Adrenal gland (tissue), 5 donors: ENCODE measurements at regions not wholly inside any gene's neighbourhood (a gene's known extent, or its start where the extent isn't known, plus 50 kb on each side); places are given as distances from the start of the nearest gene placed in this dataset.

Experiments used
- POLR2A ChIP-seq, 2 donors: fragments of 450-650 bp; IDR thresholded peaks; one replicate each; pipeline ENCODE4 v1.6.1; 2017; ENCODE audit warnings: antibody characterized with exemption in 2 of 2, mild to moderate bottlenecking in 2 of 2, moderate library complexity in 1 of 2
- TF ChIP-seq, protein P1 (sequence below), 6 experiments: fragments of 450-650 bp in 4 of 6; fragments of 200-600 bp in 2 of 6; sonication (generic) in 1 of 6; IDR thresholded peaks; 1 replicate in 5 of 6; 2 replicates in 1 of 6; pipeline versions ENCODE4 v1.5.1 to v1.8.0; 2016 to 2021; ENCODE audit warnings: antibody characterized with exemption in 6 of 6, mild to moderate bottlenecking in 2 of 6, moderate library complexity in 1 of 6
- donor health status: DM: no; HTN: no; CAD: no.

DNA sequence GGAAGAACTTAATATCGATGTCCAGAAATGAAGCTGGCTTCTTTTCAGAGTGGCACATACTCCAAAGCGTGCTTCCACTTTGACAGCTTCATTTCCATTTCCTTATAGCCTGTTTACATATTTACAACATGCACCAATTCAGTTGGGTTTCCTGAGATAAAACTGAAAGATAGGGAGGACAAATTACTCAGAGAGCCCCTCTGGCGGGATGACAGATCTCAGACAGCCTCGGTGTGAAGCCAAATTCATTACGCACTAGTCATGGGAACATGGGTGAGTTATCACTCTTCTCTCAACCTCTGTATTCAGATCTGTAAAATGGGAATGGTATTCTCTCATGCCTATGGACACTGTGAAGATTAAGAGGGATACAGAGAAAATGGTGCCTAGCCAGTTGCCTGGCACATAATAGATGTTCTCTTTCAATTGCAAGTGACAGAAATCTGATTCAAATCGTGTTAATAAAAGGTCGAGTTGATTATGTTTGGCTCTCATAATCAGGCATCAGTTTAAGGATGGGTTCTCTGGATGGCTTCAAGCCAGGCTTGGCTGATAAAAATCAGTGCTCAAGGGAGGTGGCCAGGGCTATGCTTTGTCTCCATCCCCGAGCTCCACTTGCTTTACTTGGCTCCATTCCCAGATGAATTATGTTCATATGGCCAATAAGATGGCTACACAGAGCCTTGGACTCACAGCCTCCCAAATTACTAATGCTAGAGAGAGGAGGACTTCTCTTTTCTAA is 132.2 kb upstream of the C1QTNF7 start:
- no peak for TF ChIP-seq POLR2A (IDR thresholded peaks at IDR 0.05)
- TF ChIP-seq, protein P1, sequence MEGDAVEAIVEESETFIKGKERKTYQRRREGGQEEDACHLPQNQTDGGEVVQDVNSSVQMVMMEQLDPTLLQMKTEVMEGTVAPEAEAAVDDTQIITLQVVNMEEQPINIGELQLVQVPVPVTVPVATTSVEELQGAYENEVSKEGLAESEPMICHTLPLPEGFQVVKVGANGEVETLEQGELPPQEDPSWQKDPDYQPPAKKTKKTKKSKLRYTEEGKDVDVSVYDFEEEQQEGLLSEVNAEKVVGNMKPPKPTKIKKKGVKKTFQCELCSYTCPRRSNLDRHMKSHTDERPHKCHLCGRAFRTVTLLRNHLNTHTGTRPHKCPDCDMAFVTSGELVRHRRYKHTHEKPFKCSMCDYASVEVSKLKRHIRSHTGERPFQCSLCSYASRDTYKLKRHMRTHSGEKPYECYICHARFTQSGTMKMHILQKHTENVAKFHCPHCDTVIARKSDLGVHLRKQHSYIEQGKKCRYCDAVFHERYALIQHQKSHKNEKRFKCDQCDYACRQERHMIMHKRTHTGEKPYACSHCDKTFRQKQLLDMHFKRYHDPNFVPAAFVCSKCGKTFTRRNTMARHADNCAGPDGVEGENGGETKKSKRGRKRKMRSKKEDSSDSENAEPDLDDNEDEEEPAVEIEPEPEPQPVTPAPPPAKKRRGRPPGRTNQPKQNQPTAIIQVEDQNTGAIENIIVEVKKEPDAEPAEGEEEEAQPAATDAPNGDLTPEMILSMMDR (IDR thresholded peaks at IDR 0.05), result no peak
